ENCODE measurements at regions not wholly inside any gene's neighbourhood (a gene's known extent, or its start where the extent isn't known, plus 50 kb on each side); places are given as distances from the start of the nearest gene placed in this dataset.

- Histone ChIP-seq H4K91ac (ENCODE audit: insufficient read length, low read depth, low read length) (no peak overlapping the region), H2BK12ac (ENCODE audit: insufficient read length, low read depth, low read length) (no peak overlapping the region), H3K4me2 (ENCODE audit: insufficient read depth, insufficient read length, low read length) (no peak overlapping the region), H2BK15ac (ENCODE audit: low read depth, low read length) (no peak overlapping the region), H3K9me3 (ENCODE audit: control insufficient read depth, low read depth, low read length) (no peaks in the 10 kb centered on the region), H3K9ac (ENCODE audit: extremely low read depth, insufficient read length, low read length) (no peak overlapping the region), H3K56ac (ENCODE audit: insufficient read length, low read depth, low read length) (no peak overlapping the region), H3K14ac (ENCODE audit: insufficient read depth, low read length) (no peak overlapping the region), H3K4ac (ENCODE audit: low read depth, low read length) (no peak overlapping the region), H2BK5ac (ENCODE audit: insufficient read length, low read length) (no peak overlapping the region), H3K79me1 (ENCODE audit: insufficient read depth, low read depth, low read length, poor library complexity, severe bottlenecking) (no peaks in the 10 kb centered on the region), H4K5ac (ENCODE audit: insufficient read length, low read depth, low read length) (no peak overlapping the region), H2AK5ac (ENCODE audit: insufficient read length, low read length) (no peak overlapping the region), H3K23ac (ENCODE audit: insufficient read length, low read depth, low read length) (no peak overlapping the region), H2AFZ (ENCODE audit: low read length) (no peak overlapping the region), H4K20me1 (ENCODE audit: control insufficient read depth, insufficient read depth, insufficient read length) (no peaks in the 10 kb centered on the region), H3T11ph (ENCODE audit: low read length) (no peak overlapping the region), H3K18ac (ENCODE audit: insufficient read length, low read depth, low read length) (no peak overlapping the region), H3K27ac (ENCODE audit: insufficient read length, low read depth, low read length) (no peak overlapping the region), H2BK20ac (ENCODE audit: low read depth, low read length, poor library complexity, severe bottlenecking) (no peak overlapping the region), H2BK120ac (ENCODE audit: low read depth, low read length, poor library complexity, severe bottlenecking) (no peak overlapping the region), H4K8ac (replicated peaks; ENCODE audit: insufficient read length, low read depth, low read length) (no peak overlapping the region), H3K27me3 (ENCODE audit: insufficient read depth, low read length) (no peaks in the 10 kb centered on the region), H3K23me2 (ENCODE audit: insufficient read length, low read depth, low read length, poor library complexity, severe bottlenecking) (no peaks in the 10 kb centered on the region), H3K79me2 (ENCODE audit: insufficient read depth, low read length) (no peaks in the 10 kb centered on the region), H3K4me1 (ENCODE audit: insufficient read depth, low read length) (peaks cover 2% of the 10 kb centered on the region; the same call in 1 of the 2 replicates)
- TF ChIP-seq CTCF (conservative IDR thresholded peaks at IDR 0.05): no peak
- no peak overlapping the region for H3K27ac Mint-ChIP-seq
- no CpG with 5 or more reads among the region's 5 CpGs for WGBS (ENCODE audit: extremely low coverage, insufficient read length, low lambda C conversion rate)
- no peaks in the 10 kb centered on the region for H3K9me3 Mint-ChIP-seq
- no peaks in the 10 kb centered on the region for H3K36me3 Mint-ChIP-seq (ENCODE audit: insufficient read depth in 1 of 3, low read depth in 3 of 3)
- H3K4me1 Mint-ChIP-seq: peaks cover 24 to 44% of the 10 kb centered on the region in 2 experiments
- H3K27me3 Mint-ChIP-seq (ENCODE audit: low read depth): no peaks in the 10 kb centered on the region; the same call in 1 of the 2 replicates
- no peak overlapping the region for H3K4me3 Mint-ChIP-seq
- no peak for DNase-seq
These were observed 101.1 kb upstream of the BOC start for GRCh38 chr3:113110267-113110666.
